ENCODE measurements at regions not wholly inside any gene's neighbourhood (a gene's known extent, or its start where the extent isn't known, plus 50 kb on each side); places are given as distances from the start of the nearest gene placed in this dataset.

- no peak for DNase-seq
Measured at GRCh38 chr9:109682227-109682626, 97.8 kb upstream of the PALM2AKAP2 start.

DNA sequence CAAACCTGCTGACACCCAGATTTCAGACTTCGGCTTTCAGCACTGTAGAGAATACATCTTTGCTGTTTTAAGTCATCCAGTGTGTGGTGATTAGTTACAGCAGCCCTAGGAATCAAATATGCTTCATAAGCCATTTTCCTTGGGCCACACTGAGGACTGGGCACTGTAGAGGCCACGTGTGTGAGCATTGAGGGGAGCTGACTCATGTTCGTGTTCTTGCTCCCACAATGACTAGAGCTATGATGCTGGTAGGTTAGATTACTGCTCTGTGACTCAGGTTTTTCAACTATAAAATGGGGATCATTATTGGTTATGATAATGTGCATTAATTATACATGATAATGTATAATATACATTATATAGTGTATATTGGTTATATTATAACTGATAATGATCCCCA is 96.5 kb upstream of the PALM2AKAP2 start:
- DNase-seq, result no peak

- DNase-seq, result no peak
Measured at GRCh38 chr9:109689701-109690100, 90.3 kb upstream of the PALM2AKAP2 start.

DNA sequence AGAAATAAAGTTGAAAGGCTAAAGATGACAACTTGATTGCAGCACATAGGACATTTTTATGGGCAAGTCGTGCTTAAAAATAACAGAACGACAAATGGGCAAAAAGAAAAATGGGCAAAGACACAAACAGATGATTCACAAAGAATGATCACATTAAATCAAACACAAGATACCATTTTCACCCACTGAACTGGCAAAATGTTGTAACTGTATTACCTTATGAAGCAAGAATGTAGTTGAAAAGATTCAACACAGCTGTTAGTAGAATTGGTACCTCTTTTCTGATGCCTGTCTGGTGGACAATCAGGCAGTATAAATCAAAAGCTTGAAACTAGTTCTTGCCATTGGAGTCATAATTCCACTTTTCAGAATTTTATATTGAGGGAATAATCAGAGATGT is 81.0 kb upstream of the PALM2AKAP2 start:
- DNase-seq, result no peak

GRCh38 chr9:109704546-109704945 is 75.5 kb upstream of the PALM2AKAP2 start:
- no peak for DNase-seq

DNA sequence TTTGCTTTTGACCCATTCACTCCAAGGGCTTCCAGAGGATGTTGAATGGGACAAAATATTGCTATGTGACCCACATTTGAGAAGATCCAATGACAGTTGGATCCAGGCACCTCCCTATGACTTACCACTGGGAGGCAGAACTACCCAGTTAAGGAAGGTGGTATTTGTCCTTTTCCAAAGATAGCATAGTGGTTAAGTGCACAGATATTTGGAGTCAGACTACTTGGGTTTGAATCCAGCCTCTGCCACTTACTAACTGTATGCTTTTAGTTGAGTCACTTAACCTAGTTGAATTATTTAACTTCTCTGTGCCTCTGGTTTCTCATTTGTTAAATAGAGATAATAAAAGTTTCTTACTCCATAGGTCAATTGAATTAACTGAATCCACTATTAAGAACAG is 74.5 kb upstream of the PALM2AKAP2 start:
- no peak for DNase-seq

- no peak for DNase-seq
Measured at GRCh38 chr9:109707355-109707754, 72.6 kb upstream of the PALM2AKAP2 start.

DNA sequence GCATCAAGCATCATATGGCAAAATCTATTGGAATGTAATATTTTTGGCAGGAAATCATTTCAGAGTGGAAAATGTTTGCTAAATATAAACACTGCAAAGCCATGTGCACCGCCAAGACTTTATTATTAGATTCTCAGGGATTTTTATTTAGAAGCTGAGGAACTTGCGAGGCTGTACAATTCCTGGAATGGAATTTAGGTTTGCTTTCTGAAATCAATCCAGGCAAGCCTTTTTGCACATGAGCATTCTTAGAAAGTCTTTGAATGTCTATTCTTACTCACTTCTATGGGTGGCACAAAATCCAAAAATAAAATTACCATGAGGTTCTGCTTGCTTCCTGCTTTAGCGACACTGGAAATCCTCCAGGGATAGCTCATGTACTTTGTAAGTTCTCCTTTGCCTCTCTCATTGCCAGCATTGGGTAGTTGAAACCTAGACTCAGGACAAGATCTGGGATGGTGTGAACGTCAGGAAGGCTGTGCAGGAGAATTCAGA is 71.5 kb upstream of the PALM2AKAP2 start:
- DNase-seq, result no peak

DNA sequence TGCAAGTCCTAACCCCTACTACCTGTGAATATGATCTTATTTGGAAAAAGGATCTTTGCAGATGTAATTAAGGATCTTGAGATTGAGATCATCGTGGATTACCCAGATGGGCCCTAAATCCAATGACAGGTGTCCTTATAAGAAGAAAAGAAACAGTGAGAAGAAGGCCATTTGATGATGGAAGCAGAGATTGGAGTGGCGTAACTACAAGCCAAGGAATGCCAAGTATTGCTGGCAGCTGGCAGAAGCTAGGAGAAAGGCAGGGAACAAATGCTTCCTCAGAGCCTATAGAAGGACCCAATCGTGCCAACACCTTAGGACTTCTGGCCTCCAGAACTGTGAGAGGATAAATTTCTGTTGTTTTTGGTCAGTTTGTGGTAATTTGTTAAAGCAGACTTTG is 70.1 kb upstream of the PALM2AKAP2 start:
- DNase-seq, result no peak

- no peak for DNase-seq
Measured at GRCh38 chr9:109710830-109711229, 69.2 kb upstream of the PALM2AKAP2 start.

DNA sequence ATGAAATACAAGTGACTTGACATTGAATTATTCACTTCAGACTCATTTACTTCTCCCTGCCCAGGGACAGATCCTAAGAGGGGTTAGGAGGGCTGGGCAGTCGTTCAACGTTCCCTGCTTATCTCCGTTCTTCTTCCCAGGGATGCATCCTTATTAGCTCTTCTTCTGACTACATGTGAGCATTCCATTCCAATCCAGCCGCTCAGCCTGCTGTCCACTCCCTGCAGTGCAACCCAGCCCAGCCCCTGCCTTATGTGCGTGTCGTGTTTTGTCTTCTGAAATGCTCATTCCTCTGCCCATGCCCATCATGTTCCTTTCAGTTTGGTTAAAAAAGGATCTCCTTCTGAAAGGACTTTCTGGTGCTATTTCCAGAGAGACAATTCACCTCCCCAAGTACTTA is 64.7 kb upstream of the PALM2AKAP2 start:
- DNase-seq, result no peak

- DNase-seq, result no peak
Measured at GRCh38 chr9:109716631-109717030, 63.4 kb upstream of the PALM2AKAP2 start.

DNA sequence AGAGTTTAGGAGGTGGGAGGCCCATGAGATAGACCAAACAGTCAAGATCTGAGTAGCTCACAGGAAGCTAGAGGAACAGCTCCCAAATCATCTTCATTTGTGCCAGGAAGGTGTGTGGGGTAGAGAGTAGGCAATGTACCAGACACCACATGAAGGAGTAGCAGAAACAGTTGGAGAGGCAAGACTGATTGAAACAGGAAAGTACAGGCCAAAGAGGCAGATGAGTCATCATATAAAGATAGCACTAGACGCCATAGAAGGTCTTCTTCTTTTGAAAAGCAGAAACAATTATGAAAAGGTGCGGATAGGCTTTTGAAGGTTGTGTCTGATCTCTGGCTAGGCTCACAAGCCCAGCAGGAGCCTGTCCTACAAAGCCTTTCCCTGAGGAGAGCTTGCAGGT is 62.7 kb upstream of the PALM2AKAP2 start:
- no peak for DNase-seq

DNA sequence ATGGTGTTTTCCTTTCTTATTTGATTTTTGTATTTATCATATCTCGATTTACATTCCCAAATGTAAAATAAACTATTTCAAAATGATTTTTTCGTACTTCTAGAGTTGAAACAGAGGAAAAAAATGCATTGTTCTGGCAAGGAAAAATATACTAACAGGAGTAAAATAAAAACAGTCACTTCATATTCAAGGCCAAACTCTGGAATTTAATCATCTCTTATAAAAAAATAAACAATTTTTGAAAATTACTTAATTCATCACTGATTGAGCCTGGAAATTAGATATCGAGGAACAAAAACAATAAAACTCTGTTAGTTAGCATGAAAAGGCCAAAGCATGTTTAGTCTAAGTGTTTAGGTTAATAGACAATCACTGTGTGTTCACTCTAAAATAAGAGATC is 61.1 kb upstream of the PALM2AKAP2 start:
- DNase-seq, result no peak

DNA sequence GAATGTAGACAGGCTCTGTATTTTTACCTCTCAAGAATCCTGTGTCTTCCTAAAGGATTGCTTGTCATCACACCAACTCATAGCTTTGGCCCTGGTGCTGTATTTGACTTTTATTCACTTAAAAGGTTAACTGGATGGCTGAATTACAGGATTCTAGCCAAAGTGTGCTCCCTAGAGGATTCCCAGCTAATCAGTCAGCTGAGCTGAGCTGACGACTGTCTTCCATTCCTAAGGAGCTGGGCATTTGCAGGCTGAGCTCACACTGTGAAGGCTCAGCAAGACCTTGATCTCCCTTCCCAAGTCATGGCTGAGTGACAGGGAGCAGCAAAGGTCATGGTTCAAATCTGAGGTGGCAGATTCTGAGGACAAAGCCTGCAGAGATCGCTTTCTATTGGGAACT is 59.0 kb upstream of the PALM2AKAP2 start:
- no peak for DNase-seq

- DNase-seq, result no peak
Measured at GRCh38 chr9:109722007-109722406, 58.0 kb upstream of the PALM2AKAP2 start.

DNA sequence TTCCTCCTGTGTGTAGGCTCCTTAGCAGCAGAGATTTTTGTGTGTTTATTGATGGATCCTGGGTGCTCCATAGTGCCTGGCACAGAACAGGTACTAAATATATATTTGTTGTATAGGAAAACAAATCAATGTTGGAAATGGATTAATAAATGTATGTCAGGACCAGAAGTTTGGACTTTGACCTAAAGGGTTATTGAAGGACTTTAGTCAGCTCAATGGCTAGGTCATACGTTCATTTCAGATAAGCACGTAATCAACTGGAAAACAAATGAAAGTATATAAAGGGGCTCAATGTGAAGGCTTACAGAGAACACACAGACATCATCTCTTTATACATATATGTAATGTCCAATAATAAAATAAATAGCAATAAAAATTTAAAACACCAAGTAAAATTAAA is 56.2 kb upstream of the PALM2AKAP2 start:
- no peak for DNase-seq

GRCh38 chr9:109725460-109725859 is 54.5 kb upstream of the PALM2AKAP2 start:
- DNase-seq, result no peak

- DNase-seq, result no peak
Measured at GRCh38 chr9:109726119-109726518, 53.9 kb upstream of the PALM2AKAP2 start.

- DNase-seq, result no peak
Measured at GRCh38 chr9:109728686-109729300, 51.2 kb upstream of the PALM2AKAP2 start.

- no peak for DNase-seq
Measured at GRCh38 chr9:109729513-109729912, 50.5 kb upstream of the PALM2AKAP2 start.

Measured in CD4-positive, alpha-beta T cell treated with Interleukin-4 for 4 hours (primary cell).